ENCODE measurements at regions not wholly inside any gene's neighbourhood (a gene's known extent, or its start where the extent isn't known, plus 50 kb on each side); places are given as distances from the start of the nearest gene placed in this dataset.

DNA sequence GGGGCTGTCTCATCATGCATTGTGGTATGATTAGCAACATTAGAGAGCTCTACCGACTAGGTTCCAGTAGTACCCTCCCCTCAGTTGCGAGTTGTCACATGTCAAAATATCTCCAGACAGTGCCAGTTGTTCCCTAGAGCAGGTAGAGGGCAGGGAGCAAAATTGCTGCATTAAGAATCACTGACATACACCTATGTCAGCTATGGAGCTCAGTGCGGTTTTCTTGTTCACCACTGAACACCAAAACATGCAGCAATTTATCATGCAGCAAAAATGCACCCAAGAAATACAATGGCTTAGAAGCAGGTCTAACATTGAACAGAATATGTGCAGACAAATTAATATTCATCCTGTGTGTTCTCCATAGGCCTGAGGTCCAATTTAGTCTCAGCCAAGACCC, 186.9 kb upstream of the STARD13 start:
- no peak for DNase-seq

DNA sequence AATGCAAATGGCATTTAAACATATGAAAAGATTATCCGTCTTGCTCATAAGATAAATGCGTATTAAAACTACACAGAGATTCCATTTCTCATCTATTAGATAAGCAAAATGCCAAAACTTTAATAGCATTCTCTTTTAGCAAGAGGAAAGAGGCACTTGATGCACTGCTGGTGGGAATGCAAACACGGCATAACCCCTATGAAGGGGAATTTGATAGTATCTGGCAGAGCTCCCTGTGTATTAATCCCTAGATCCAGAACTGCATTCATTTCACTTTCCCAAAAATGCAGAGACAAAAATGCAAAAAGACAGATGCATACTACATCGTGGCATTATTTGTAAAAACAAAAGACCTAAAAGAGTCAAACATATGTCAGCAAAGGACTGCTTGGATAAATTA, 193.6 kb upstream of the STARD13 start:
- no peak for DNase-seq

DNA sequence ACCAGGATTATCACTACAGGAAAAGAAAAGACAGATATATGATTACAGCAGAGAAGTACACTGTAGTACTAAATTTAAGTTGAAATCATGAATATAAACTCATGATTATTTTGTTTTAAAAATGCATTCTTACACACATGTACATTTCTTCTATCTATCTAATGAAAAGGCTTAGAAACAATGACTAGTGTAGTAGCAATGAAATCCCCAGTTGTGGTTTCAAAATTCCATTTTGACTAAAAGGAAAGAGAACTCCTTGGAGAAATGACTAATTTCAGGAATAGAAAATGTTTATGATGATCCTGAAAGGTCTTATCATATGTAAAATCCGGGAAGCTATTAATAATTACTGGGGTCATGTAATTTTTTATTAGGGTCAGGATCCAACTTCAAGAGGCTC, 195.0 kb upstream of the STARD13 start:
- no peak for DNase-seq

DNA sequence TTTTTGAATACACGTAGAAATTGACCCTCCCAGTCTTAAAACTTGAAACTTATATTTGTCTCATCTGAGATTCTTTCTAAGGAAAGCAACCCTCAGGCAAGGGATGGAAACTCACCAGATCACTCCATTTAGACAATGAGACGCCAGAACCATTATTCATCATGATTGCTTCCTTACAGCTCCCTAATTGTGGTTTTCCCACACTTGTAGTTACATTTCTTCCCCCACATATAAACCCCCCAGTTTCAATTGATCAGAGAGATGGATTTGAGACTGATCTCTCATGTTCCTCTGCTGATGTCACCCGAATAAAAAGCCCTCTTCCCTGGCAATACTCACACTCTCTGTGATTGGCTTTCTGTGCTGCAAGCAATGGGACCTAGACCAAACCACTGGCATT, 197.9 kb upstream of the STARD13 start:
- no peak for DNase-seq

DNA sequence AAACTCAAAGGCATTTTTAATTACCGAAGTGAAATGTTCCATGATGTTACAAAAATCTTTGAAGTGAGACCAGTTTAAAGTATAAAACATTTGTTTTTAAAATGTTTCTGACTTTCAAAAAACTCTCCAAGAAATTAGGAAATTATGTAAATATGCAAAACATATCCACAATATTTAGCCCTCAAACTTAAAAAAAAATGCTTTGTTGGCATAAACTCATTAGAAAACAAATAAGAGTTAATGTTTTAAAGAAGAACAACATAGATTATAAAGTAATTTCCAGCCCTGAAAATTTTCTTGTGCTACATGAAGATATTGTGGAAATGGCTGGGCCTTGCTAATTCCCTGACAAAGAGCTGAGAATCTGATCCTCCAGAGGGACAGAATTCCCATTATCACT, 199.7 kb upstream of the STARD13 start:
- DNase-seq, result no peak

DNA sequence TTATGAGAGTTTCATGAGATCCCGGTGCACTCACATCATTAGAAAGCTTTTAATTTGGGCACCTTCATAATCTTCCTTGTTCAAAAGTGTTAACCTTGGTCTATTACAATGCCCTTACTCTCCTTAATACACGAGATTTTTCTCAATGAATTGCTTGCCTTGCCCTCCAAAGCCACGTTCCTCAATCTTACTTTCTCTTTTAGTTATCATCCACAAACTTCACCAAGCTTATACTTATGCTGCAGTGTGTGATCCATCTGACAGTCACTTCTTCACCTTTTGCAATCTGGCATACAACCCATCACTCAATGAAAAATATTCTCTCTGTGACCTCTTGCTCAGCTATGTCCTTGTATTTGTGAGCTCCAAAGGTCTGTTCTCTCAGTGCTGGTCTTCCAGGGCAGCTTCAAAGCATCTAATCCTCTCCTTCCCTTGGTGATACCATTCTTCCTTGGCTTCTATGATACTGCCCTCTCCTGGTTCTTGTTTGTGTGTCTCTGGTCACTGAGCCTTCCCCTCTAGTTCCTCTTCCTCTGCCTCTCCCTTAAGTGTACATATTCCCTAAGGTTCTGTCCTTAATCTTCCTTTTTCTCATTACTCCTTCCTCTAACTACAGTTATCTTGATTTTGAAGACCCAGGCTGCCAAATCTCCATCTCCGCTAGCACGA, 202.2 kb upstream of the STARD13 start:
- no peak for DNase-seq

DNA sequence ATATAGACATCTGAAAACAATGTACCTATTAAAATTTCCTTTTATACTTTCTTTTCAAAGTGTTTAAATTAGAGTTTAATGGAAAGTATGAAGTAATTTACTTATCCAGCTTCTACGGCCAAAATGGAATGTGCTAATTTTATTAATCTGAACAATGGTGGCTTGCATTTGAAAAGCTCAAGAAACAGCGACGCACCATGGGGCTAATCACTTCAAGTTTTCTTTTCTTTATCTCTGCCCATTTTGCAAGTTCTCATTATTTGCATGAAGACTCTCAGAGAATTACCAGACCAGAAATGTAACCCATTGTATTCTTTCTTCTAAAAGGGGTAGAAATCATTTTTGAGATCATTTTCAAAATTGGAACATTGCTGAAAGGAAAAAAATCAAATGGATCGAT, 204.0 kb upstream of the STARD13 start:
- no peak for DNase-seq

DNA sequence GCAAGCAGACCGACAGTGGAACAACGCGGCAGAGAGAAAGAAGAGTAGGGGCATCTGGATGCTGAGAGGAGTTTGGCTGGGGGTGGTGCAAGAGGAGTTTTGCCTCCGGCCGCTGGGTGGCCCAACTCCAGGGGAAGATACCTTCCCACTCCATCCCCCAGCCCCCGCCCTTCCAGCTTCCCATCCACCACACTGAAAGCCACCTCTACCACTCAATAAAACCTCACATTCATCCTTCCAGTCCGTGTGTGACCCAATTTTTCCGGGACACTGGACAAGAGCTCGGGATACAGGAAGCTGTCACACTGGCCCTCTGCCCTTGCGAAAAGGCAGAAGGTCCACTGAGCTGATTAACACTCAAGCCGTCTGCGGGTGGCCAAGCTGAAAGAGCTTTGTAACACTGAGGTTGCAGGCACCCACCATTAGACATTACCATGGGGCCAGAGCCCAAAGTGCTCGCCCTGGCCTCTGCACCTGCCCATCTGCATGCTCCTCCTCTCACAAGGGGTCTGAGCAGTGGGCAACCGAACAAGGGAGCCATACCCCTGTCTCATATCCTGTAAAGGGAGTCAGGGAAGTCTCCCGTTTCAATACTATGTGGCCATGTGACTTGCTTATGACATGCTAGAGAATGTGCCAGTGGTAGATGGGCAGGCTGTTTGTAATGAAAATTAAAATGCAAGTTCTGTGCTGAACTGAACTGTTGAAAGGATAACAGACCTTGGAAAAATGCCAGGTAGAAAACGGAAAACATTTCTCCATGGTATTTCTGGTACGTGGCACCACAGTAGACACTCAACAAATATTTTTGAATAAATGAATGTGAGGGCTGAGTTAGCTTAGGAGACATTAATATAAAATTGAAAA, 205.1 kb upstream of the STARD13 start:
- no peak for DNase-seq

DNA sequence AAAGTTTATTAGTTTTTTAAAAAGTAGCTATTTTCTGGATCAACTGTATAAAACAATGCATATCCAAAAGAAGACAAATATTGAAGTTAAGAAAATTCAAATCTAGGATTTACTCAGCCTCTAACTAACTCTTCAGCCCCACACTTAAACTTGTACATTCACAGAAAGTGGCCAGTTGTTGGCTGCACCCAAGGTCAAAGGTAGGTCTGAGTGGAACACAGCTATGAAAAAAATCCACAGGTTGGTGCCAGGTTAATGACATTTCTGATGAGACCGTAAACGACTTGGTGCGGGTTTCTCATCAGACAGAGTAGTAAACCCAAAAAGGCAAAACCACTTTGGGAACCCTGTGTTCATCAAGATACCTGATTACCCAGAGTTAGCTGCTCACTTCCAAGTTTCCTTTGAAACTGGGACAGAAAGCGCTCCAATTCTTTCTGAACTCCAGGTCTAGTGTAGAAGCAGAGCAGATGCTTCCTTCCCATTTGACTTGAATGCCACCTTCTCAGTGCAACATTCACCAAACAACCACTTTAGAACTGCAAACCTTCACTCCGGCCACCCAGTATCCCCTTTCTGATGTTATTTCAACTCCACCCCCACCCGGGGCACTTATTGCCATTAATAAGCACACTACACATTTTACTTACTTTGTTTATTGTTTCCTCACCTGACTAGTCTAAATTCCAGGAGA, 208.3 kb upstream of the STARD13 start:
- DNase-seq, result no peak

DNA sequence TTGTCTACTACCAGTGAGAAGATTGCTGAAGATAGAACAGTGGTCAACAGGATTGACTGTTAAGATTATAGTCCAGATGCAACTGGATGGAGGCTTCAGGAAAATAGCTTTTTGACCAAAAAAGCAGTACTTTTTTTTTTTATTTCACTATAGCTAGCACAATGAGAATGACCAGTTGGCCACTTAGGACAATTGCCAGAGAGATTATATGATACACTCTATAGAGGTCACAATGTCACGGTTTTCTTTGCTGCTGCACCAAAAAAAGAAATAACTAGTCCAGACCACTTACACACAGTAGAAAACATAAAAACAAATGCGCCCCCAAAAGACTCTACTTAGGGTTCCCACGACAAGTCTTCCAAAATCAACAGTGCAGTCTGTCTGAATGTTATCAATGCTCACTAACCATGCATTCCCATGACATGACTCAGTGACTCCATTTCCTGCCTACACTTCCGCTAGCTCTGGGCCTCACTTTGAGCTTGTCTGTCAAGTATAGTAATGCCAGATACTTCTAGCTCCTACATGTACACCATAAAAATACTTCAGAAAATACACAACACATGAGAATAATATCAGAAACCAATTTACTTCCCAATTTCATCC, 209.1 kb upstream of the STARD13 start:
- no peak for DNase-seq

DNA sequence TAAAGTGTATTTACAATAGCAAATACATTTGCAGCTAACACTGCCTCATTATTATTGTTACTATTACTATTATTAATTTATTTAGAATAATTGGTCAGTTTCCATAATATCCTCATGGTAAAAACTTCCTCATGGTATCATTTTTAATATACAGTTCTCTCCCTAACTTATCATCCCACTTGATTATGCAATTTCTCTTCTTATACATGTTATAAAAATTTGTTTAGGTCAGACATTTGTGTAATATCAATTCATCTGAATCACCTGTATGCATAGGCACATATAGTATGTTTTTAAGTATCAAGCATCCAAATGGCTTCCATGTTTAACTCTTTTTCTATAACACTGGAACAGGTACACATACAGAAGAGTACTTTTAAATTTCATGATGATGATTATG, 210.8 kb upstream of the STARD13 start:
- no peak for DNase-seq

DNA sequence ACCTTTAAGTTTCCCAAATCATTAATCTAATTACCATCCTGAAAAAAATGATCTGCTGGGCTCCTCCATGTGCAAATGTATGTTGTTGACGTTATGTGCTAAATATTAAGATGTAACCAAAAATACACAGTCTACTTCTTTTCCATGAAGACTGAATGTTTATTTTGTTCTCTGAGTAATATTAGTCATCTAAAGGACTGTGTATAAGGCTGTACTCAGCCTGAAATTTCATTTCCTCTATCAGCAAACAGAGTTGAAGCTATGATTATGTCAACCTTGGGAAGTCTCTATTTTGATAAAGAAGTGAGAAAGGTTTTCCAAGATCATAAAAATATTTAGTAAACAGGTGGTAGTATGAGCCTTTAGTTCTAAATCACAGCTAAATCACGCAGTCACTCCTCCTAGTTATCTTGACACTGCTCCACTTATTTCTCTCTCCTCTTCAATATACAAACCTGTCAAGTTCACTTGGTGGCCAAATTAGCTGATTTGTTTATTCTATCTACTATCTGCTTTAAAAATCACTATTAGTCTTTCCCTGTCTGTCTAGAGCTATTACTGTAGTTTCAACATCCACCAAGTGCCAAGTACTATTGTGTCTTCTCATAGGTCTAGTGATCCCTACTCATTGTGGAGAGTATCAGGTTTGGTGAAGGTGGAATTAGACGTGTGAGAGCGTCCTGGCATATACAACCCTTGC, 211.7 kb upstream of the STARD13 start:
- no peak for DNase-seq

DNA sequence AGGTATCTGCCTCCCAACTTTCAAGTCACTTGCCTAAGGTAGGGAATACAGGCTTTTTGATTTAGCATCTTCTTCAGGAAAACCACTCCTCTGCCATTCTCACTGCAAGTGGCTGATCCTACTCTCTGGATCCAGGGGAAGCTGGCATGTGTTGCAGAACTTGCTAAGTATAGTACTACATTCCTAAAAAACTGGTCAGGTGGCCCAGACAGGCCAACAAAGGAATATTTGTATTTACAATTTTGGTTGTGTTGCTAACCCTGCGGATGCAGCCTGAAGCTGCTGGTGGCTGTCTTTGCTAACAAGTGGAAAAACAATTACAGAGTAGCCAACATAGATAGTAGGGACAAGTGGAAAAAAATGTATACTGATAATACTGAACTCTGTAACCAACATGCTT, 222.5 kb upstream of the STARD13 start:
- no peak for DNase-seq

DNA sequence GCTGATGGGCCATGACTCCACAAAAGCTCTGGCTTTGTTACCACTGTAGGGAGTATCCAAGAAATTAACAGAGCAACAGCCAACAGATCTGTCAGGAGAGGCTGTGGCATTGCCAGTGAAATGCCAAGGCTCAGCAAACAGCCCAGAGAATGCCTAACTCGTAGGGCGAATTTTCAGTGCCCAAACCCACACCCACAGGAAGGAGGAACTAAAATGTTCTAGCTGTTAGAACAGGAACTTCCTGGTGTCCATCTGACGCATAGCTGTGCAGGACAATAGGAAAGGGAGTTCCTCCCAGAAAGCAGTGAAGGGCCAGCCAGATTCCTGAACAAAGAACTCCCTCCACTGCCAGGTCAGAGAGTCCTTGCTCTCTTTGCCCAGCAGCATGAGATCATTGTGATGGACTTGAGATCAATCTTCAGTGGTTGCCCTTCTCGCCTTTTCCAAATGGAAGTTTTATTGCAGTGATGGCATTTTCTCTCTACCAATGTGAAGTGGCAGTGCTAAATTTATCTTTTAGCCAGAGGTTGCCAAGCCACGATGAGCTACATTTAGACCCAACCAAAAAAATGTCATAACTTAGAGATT, 224.2 kb upstream of the STARD13 start:
- no peak for DNase-seq

DNA sequence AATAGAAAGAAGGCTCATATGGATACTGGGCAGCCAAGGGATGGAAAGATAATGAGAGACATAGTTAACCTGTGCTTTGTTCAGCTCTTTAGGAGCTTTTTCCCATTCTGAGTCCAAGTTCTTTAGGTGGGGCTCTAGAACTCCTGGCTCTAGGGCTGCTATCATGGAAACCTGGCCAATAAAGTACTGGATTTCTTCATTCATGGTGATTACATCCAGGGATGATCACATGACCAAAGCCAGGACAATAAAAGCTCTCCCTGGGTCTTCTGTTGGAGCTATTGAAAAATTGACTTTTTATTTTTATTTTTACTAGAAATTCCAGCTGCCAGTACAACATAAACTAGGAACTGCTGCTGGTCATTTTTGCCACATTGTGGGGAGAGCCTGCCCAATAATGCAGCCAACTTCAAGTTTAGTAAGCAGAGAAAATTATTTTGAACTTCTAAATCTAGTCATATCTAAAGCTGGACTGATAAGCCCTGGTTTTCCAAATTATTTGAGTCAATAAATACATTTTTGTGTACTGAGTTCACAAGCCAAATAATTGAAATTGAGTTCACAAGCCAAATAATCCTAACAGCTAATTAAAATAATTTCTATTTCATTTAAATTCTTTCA, 224.9 kb upstream of the STARD13 start:
- no peak for DNase-seq

DNA sequence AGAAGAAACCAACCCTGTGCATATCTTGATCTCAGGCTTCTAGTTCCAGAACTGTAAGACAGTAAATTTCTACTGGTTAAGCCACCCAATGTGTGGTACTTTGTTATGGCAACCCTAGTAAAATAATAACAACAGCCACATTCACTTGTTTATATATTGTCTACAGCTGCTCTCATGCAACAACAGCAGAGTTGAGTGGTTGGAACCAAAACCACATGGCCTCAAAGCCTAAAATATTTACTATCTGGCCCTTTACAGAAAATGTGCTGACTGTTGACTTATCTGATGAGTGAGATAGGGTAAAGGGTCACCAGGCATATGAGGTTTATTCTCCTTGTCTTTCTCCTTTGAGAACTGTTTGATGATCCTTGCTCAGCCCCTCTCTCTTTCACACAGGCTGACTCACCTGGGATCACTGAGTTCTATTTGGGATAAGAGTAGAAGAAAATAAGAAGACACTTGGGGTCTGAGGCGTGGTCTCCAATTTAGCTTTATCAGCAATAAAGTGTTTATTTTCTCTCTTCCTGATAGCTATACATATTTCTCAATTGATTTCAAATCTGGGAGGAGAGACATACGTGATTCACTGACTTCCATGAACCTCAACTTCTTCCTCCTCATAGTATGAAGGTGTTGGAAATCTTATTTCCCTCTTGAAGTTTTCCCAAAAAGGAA, 227.5 kb upstream of the STARD13 start:
- DNase-seq, result no peak

DNA sequence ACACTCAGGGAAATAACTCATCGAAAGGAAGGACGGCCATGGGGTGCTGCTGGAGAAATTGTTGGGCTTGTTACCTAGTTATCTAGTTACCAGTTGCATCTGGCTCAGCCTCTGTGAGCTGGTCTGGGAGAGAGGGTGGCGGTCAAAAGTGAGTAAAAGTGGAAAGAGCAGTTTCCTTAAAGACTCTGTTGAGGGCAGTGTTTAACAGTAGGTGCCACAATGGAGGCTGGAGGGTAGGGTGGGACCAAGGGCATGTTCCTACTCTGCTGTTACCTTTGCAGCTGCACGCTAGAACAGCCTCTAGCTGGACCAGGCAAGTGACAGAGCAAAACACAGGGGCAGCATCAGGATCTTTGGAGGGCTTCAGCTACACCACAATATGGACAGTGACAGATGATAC, 228.8 kb upstream of the STARD13 start:
- no peak for DNase-seq

DNA sequence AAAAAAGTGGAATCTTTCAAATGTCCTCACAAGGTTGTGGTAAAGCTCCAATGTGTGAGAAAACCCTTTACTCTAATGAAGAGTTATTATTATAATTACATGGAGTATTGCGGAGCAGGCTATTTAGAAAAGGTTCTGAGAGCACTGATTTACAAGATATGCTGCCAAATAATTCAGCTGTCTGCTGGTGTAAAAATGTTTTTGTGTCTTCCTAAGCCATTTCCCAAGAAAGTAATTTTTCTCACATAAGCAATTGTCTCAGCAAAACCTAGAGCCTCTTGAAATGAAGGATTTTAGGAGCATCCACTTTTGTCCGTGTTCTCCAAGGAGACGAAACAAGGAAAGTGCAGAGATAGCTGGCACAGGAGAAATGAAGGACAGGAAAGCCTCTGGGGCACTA, 229.6 kb upstream of the STARD13 start:
- no peak for DNase-seq

DNA sequence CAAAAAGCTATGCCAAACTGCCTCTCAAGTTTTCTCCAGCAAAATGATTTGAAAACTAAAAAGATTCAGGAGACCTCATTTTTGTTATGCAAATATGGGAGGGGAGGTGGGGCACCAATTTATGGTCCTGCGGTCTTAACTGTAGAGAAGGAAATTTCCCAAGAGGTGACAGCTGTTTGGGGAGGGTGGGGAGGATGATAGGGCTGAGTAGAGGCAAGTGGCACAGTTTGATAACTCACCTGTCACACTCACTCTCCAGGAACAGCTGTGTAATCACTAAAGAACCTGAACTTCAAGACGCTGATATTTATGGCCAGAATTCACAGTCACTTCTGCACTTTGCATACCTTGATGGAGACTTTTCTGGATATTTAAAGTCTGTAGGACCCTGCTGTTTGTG, 232.9 kb upstream of the STARD13 start:
- no peak for DNase-seq

DNA sequence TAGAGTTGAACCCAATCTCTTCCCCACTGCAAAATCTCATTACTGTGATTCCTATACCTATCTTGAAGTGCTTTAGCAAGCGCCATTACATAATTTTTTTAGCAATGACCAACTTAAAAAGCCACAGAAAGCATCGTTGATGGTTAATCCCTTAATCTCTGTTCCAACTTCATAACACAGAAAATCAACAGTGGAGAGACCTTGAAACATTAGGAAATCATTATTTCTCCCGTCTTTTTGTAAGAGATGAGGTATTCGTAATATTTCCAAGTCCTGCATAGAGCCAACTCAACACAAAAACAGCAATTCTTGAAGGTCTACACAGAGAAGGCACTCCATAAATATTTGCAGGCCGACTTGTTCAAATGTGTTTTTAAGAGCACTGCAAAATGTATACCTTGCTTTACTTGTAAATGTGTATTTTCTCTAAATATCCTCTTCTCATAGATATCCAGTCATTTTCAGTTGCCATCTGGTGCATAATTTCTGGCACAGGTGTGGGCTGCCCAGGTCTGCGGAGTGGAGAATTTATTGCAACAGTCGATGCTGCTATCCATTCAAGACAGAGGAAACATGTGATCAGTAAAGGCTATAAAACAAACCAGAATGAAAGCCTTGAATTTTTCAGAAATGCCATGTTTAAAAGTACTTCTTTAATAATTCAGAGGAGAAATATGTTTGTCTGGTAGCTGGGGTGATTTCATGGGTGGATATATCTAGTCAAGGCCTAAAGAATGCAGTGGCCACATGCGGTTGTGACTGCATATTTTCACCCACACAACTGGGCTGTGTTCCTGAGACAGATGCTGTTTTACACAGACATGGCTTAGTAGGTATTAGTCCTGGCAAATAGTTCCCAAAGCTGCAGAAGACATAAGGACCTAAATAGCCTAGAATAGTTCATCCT, 234.3 kb upstream of the STARD13 start:
- DNase-seq, result no peak
